HS-5 (cell line): ENCODE measurements at regions not wholly inside any gene's neighbourhood (a gene's known extent, or its start where the extent isn't known, plus 50 kb on each side); places are given as distances from the start of the nearest gene placed in this dataset.

ENCODE experiments used
- DNase-seq: peaks from one replicate; pipeline ENCODE4 v3.0.0-alpha.2; 2012; ENCODE audit warnings: low read depth

- DNase-seq, result no peak
These were observed 339.8 kb downstream of the PRDM2 start for GRCh38 chr1:14039582-14040430.

- no peak for DNase-seq
These were observed 350.0 kb downstream of the PRDM2 start for GRCh38 chr1:14049965-14050364.

GRCh38 chr1:14055442-14056223 is 355.6 kb downstream of the PRDM2 start:
- peak; percentile 23 for DNase-seq

- no peak for DNase-seq
These were observed 357.7 kb downstream of the PRDM2 start for GRCh38 chr1:14057640-14058039.

GRCh38 chr1:14061204-14061603 is 361.2 kb downstream of the PRDM2 start:
- DNase-seq, result no peak

GRCh38 chr1:14061722-14062121 is 361.7 kb downstream of the PRDM2 start:
- no peak for DNase-seq

GRCh38 chr1:14062669-14063068 is 362.7 kb downstream of the PRDM2 start:
- no peak for DNase-seq

- DNase-seq, result no peak
These were observed 364.9 kb downstream of the PRDM2 start for GRCh38 chr1:14064649-14065442.

GRCh38 chr1:14065486-14065885 is 365.5 kb downstream of the PRDM2 start:
- DNase-seq, result no peak

GRCh38 chr1:14067036-14067435 is 367.0 kb downstream of the PRDM2 start:
- DNase-seq, result no peak

GRCh38 chr1:14067711-14068110 is 367.7 kb downstream of the PRDM2 start:
- DNase-seq, result no peak

GRCh38 chr1:14071581-14071980 is 371.6 kb downstream of the PRDM2 start:
- no peak for DNase-seq

GRCh38 chr1:14080653-14081052 is 380.7 kb downstream of the PRDM2 start:
- no peak for DNase-seq

GRCh38 chr1:14082331-14082730 is 382.3 kb downstream of the PRDM2 start:
- no peak for DNase-seq

- no peak for DNase-seq
These were observed 383.3 kb downstream of the PRDM2 start for GRCh38 chr1:14083277-14083676.

GRCh38 chr1:14083706-14084105 is 383.7 kb downstream of the PRDM2 start:
- DNase-seq, result no peak

GRCh38 chr1:14090062-14090461 is 390.1 kb downstream of the PRDM2 start:
- DNase-seq, result no peak

GRCh38 chr1:14090531-14090930 is 390.5 kb downstream of the PRDM2 start:
- DNase-seq, result no peak

GRCh38 chr1:14094611-14095400 is 394.8 kb downstream of the PRDM2 start:
- DNase-seq, result no peak

GRCh38 chr1:14098294-14098913 is 398.4 kb downstream of the PRDM2 start:
- no peak for DNase-seq

- DNase-seq, result no peak
These were observed 400.5 kb downstream of the PRDM2 start for GRCh38 chr1:14100444-14100843.
